Gastroesophageal sphincter (tissue), 3 donors: ENCODE measurements at regions not wholly inside any gene's neighbourhood (a gene's known extent, or its start where the extent isn't known, plus 50 kb on each side); places are given as distances from the start of the nearest gene placed in this dataset.

ENCODE experiments used
- POLR2A ChIP-seq, 2 donors: fragments of 450-650 bp; IDR thresholded peaks; one replicate each; pipeline ENCODE4 v1.6.1; 2017; ENCODE audit warnings: antibody characterized with exemption in 2 of 2, mild to moderate bottlenecking in 2 of 2, moderate library complexity in 1 of 2
- TF ChIP-seq, protein P1 (sequence below), 4 experiments: fragments of 200-600 bp in 2 of 4; fragments of 450-650 bp in 2 of 4; sonication (generic) in 1 of 4; IDR thresholded peaks; one replicate each; pipeline ENCODE4 v1.5.1; 2017 to 2019; ENCODE audit warnings: antibody characterized with exemption in 4 of 4, mild to moderate bottlenecking in 2 of 4, moderate library complexity in 2 of 4

DNA sequence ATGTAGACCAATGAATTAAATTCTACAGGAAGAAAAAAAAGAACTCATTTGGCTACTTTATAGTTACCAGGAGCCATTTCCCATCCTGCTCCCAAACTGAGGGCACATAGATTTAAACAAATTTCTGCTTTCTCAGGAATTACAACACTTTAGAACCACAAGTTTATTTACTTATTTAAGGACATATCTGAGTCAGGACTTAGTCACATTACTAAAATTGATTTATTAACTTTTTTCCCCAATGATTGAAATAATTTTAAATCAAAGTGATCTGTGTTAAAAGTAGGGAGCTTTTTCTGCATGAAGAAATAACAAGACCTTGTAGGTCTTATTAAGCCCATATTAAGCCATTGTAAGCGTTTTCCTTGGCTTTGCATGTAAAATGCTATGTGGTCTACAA is 291.0 kb upstream of the HAND2 start:
- TF ChIP-seq, protein P1, sequence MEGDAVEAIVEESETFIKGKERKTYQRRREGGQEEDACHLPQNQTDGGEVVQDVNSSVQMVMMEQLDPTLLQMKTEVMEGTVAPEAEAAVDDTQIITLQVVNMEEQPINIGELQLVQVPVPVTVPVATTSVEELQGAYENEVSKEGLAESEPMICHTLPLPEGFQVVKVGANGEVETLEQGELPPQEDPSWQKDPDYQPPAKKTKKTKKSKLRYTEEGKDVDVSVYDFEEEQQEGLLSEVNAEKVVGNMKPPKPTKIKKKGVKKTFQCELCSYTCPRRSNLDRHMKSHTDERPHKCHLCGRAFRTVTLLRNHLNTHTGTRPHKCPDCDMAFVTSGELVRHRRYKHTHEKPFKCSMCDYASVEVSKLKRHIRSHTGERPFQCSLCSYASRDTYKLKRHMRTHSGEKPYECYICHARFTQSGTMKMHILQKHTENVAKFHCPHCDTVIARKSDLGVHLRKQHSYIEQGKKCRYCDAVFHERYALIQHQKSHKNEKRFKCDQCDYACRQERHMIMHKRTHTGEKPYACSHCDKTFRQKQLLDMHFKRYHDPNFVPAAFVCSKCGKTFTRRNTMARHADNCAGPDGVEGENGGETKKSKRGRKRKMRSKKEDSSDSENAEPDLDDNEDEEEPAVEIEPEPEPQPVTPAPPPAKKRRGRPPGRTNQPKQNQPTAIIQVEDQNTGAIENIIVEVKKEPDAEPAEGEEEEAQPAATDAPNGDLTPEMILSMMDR (IDR thresholded peaks at IDR 0.05), result no peak
- TF ChIP-seq POLR2A (IDR thresholded peaks at IDR 0.05), result no peak
